DOHH2 (cell line): ENCODE measurements at regions not wholly inside any gene's neighbourhood (a gene's known extent, or its start where the extent isn't known, plus 50 kb on each side); places are given as distances from the start of the nearest gene placed in this dataset.

Experiments
- CTCF ChIP-seq: fragments of 200-600 bp; sonication (generic); IDR thresholded peaks from one replicate; pipeline ENCODE4 v1.5.1; 2014; ENCODE audit warnings: antibody characterized with exemption, mild to moderate bottlenecking, low read depth, low read length; ENCODE audit not compliant: poor library complexity, severe bottlenecking
- EZH2phosphoT487 ChIP-seq: fragments of 200-600 bp; sonication (generic); IDR thresholded peaks from 2 replicates; pipeline ENCODE4 v1.6.1; 2017; ENCODE audit warnings: borderline replicate concordance, mild to moderate bottlenecking, antibody characterized with exemption, low read length, moderate library complexity, mixed read lengths

GRCh38 chr10:91105269-91105668 is 115.2 kb upstream of the PCGF5 start:
- TF ChIP-seq EZH2phosphoT487 = no peak
- no peak for TF ChIP-seq CTCF
